Endothelial cell of umbilical vein (primary cell): ENCODE measurements at regions not wholly inside any gene's neighbourhood (a gene's known extent, or its start where the extent isn't known, plus 50 kb on each side); places are given as distances from the start of the nearest gene placed in this dataset.

ENCODE experiments used
- BruUV-seq: library from RNA; stranded (reverse); fragments of 400-500 nt; replicated peaks from 2 replicates; lab custom pipeline; 2021; lab: Mats Ljungman, UMichigan
- CTCF ChIA-PET: fragments of 300-600, 350-600 bp; sonication (Branson Sonifier 250); formaldehyde crosslinking; loops from one replicate; lab custom pipeline; 2021; ENCODE audit warnings: antibody characterized with exemption, inconsistent platforms; lab: Charles Lee
- POLR2A ChIA-PET: fragments of 300-600, 350-600 bp; sonication (Branson Sonifier 250); formaldehyde crosslinking; loops from one replicate; lab custom pipeline; 2021; ENCODE audit warnings: antibody characterized with exemption, inconsistent platforms; lab: Charles Lee
- DNase-seq: peaks from one replicate; pipeline ENCODE4 v3.0.0-alpha.2; 2011; ENCODE audit warnings: low read depth, low spot score
- FAIRE-seq: peaks from 2 replicates; lab custom pipeline; 2011; peaks lifted over from hg19 to GRCh38; lab: Jason Lieb, UNC
- H2AFZ ChIP-seq: 2 replicates; pipeline ENCODE4 v1.6.0; 2012; ENCODE audit warnings: low read depth, low read length, control low read depth, inconsistent platforms
- H3K27ac ChIP-seq: 2 replicates; pipeline ENCODE4 v1.5.1; 2011; ENCODE audit warnings: low read depth, mild to moderate bottlenecking, control low read depth, low read length, moderate library complexity; ENCODE audit not compliant: insufficient read depth
- H3K27me3 ChIP-seq, 2 experiments: 2 replicates each; pipeline versions ENCODE4 v1.6.0 to v1.6.1; 2011; ENCODE audit warnings: low read length in 2 of 2, mixed read lengths in 1 of 2; ENCODE audit not compliant: control insufficient read depth in 2 of 2, insufficient read depth in 2 of 2
- H3K36me3 ChIP-seq, 2 experiments: 2 replicates in 1 of 2; 3 replicates in 1 of 2; pipeline ENCODE4 v1.5.1; 2011; ENCODE audit warnings: low read length in 2 of 2, mild to moderate bottlenecking in 1 of 2, moderate library complexity in 1 of 2; ENCODE audit not compliant: control insufficient read depth in 2 of 2, insufficient read depth in 2 of 2; ENCODE audit errors: extremely low read depth in 1 of 2
- H3K4me1 ChIP-seq: 3 replicates; pipeline ENCODE4 v1.5.1; 2011; ENCODE audit warnings: mild to moderate bottlenecking, low read length; ENCODE audit not compliant: control insufficient read depth, insufficient read depth; ENCODE audit errors: extremely low read depth
- H3K4me2 ChIP-seq: 2 replicates; pipeline ENCODE4 v1.6.1; 2011; ENCODE audit warnings: low read length, control low read depth, mixed read lengths; ENCODE audit not compliant: insufficient read depth
- H3K4me3 ChIP-seq, 3 experiments: fragments of 200-600 bp in 1 of 3; sonication (generic), shearing (Covaris generic) in 1 of 3; replicated peaks in 1 of 3; 2 replicates each; pipeline ENCODE4 v1.5.1; 2011 to 2016; ENCODE audit warnings: control low read depth in 3 of 3, low read length in 3 of 3, mild to moderate bottlenecking in 2 of 3, inconsistent platforms in 1 of 3, low read depth in 1 of 3, moderate library complexity in 1 of 3; ENCODE audit not compliant: insufficient read depth in 1 of 3
- H3K79me2 ChIP-seq: 2 replicates; pipeline ENCODE4 v1.6.0; 2012; ENCODE audit warnings: low read length, inconsistent platforms; ENCODE audit not compliant: control insufficient read depth, insufficient read depth
- H3K9ac ChIP-seq: replicated peaks from 2 replicates; pipeline ENCODE3; 2011; ENCODE audit warnings: low read length, control low read depth; ENCODE audit not compliant: insufficient read depth; ENCODE audit errors: extremely low read depth
- H3K9me1 ChIP-seq: replicated peaks from 3 replicates; pipeline ENCODE4 v1.6.0; 2011; ENCODE audit warnings: mild to moderate bottlenecking, low read length; ENCODE audit not compliant: control insufficient read depth, insufficient read depth; ENCODE audit errors: extremely low read depth
- H3K9me3 ChIP-seq: replicated peaks from 2 replicates; pipeline ENCODE4 v1.5.1; 2012; ENCODE audit warnings: low read length, inconsistent platforms; ENCODE audit not compliant: control insufficient read depth, insufficient read depth
- H4K20me1 ChIP-seq: replicated peaks from 2 replicates; pipeline ENCODE3; 2011; ENCODE audit warnings: mild to moderate bottlenecking, low read length; ENCODE audit not compliant: control insufficient read depth, insufficient read depth; ENCODE audit errors: extremely low read depth
- FOS ChIP-seq: IDR thresholded peaks from 2 replicates; pipeline ENCODE4 v1.6.1; 2011; ENCODE audit warnings: mild to moderate bottlenecking, low read length, moderate library complexity, borderline replicate concordance; ENCODE audit not compliant: insufficient read depth
- GATA2 ChIP-seq: IDR thresholded peaks from 2 replicates; pipeline ENCODE4 v1.7.0; 2011; ENCODE audit warnings: low read depth, mild to moderate bottlenecking, moderate library complexity, mixed read lengths, low read length; ENCODE audit not compliant: insufficient read length, insufficient read depth
- JUN ChIP-seq: IDR thresholded peaks from 2 replicates; pipeline ENCODE4 v1.6.1; 2011; ENCODE audit warnings: borderline replicate concordance, low read depth; ENCODE audit not compliant: insufficient read length, insufficient read depth
- MYC ChIP-seq: IDR thresholded peaks from one replicate; pipeline ENCODE4 v1.6.1; 2011; ENCODE audit warnings: mild to moderate bottlenecking, low read depth, low read length
- POLR2A ChIP-seq: IDR thresholded peaks from 2 replicates; pipeline ENCODE4 v1.6.1; 2012; ENCODE audit warnings: low read depth, mild to moderate bottlenecking, control low read depth, low read length
- POLR2AphosphoS5 ChIP-seq: IDR thresholded peaks from 2 replicates; pipeline ENCODE4 v1.6.1; 2012; ENCODE audit warnings: low read depth, mild to moderate bottlenecking, control low read depth, low read length, moderate library complexity; ENCODE audit not compliant: insufficient read depth
- dilution Hi-C: fragments of 300-500 bp; cut with MboI; formaldehyde crosslinking; loops from one replicate; pipeline ENCODE4 v1.15.0; 2019; ENCODE audit warnings: low sequenced_read_pairs; ENCODE audit not compliant: extremely low pct_ligation_motif_present
- intact Hi-C: fragments of 100-400 bp; cut with micrococcal nuclease; formaldehyde crosslinking; loops from one replicate; pipeline ENCODE4 v1.10.0; 2022
- TF ChIP-seq, protein P1 (sequence below): IDR thresholded peaks from 2 replicates; pipeline ENCODE4 v1.6.1; 2011; ENCODE audit not compliant: insufficient read depth, insufficient read length

- Histone ChIP-seq H3K4me1 (no peaks in the 10 kb centered on the region), H3K9ac (no peak overlapping the region), H3K27ac (no peak overlapping the region), H3K9me3 (no peaks in the 10 kb centered on the region), H3K79me2 (no peaks in the 10 kb centered on the region), H2AFZ (no peak overlapping the region), H3K4me2 (no peak overlapping the region), H3K36me3 (no peaks in the 10 kb centered on the region), H3K4me3 (no peak overlapping the region), H4K20me1 (no peaks in the 10 kb centered on the region), H3K9me1 (no peaks in the 10 kb centered on the region), H3K27me3 (no peaks in the 10 kb centered on the region)
- POLR2A ChIA-PET: no interaction called here
- CTCF ChIA-PET: no interaction called here
- intact Hi-C loops (no loop called here), dilution Hi-C loops (no loop called here)
- BruUV-seq: no TSS peak
- no peak for FAIRE-seq
- TF ChIP-seq POLR2A (no peak), JUN (no peak), MYC (no peak), POLR2AphosphoS5 (no peak), GATA2 (no peak)
- TF ChIP-seq, protein P1, sequence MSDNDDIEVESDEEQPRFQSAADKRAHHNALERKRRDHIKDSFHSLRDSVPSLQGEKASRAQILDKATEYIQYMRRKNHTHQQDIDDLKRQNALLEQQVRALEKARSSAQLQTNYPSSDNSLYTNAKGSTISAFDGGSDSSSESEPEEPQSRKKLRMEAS: no peak
- DNase-seq: no peak
Observed at GRCh38 chr2:16253291-16253690, 312.9 kb downstream of the MYCN start.

DNA sequence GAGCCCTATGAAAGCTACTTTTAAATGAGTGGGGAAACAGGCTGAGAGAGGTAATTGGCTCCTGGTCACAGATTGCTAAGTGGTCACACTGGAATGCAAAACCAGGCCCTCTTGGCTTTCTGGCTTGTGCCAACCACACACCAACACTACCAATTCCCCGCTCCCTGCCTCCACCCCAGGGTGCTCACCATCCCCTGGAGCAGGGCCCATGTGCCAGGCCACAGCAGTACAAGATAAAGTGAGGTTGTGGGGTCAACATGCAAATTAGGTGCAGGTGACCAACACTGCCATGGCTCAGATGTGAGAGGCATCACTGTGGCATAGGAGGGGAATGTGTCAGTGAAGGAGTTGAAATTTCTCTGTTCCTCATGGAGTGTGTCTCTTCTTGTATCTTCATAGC is 312.5 kb downstream of the MYCN start:
- Histone ChIP-seq H3K79me2 (no peaks in the 10 kb centered on the region), H2AFZ (no peak overlapping the region), H3K9me1 (no peaks in the 10 kb centered on the region), H3K4me3 (no peak overlapping the region), H3K27me3 (no peaks in the 10 kb centered on the region), H3K36me3 (no peaks in the 10 kb centered on the region), H3K27ac (no peak overlapping the region), H3K4me2 (no peak overlapping the region), H3K4me1 (no peaks in the 10 kb centered on the region), H3K9ac (no peak overlapping the region), H3K9me3 (no peaks in the 10 kb centered on the region), H4K20me1 (no peaks in the 10 kb centered on the region)
- no TSS peak for BruUV-seq
- intact Hi-C loops: no loop called here
- ChIA-PET CTCF (no interaction called here), POLR2A (no interaction called here)
- FAIRE-seq (no peak), DNase-seq (no peak)
- dilution Hi-C loops: no loop called here
- TF ChIP-seq POLR2A (no peak), JUN (no peak), FOS (no peak), MYC (no peak), GATA2 (no peak), POLR2AphosphoS5 (no peak)
- TF ChIP-seq, protein P1: no peak
